Large intestine (tissue), 3 donors: ENCODE measurements at regions not wholly inside any gene's neighbourhood (a gene's known extent, or its start where the extent isn't known, plus 50 kb on each side); places are given as distances from the start of the nearest gene placed in this dataset.

Source experiments
- DNase-seq, 2 donors: peaks; one replicate each; pipeline versions ENCODE4 v3.0.0 to v3.0.0-alpha.2; 2013
- H3K27ac ChIP-seq: one replicate; pipeline ENCODE4 v1.5.1; 2013; ENCODE audit warnings: low read length
- H3K27me3 ChIP-seq: 2 replicates; pipeline ENCODE4 v1.6.1; 2013; ENCODE audit warnings: low read length; ENCODE audit not compliant: control insufficient read depth, insufficient read depth
- H3K36me3 ChIP-seq: 2 replicates; pipeline ENCODE4 v1.6.1; 2013; ENCODE audit warnings: low read length; ENCODE audit not compliant: control insufficient read depth, insufficient read depth
- H3K4me1 ChIP-seq: one replicate; pipeline ENCODE4 v1.6.1; 2013; ENCODE audit warnings: low read length; ENCODE audit not compliant: control insufficient read depth, insufficient read depth
- H3K4me3 ChIP-seq: one replicate; pipeline ENCODE4 v1.5.1; 2013; ENCODE audit warnings: low read length
- H3K9me3 ChIP-seq: one replicate; pipeline ENCODE4 v1.6.1; 2013; ENCODE audit warnings: mild to moderate bottlenecking, low read depth, low read length, moderate library complexity; ENCODE audit not compliant: control insufficient read depth
- WGBS: methylation state at CpG from one replicate; pipeline ENCODE4 v1.1.5; 2013; ENCODE audit warnings: low lambda C conversion rate; ENCODE audit not compliant: insufficient coverage; 5-methylcytosine and 5-hydroxymethylcytosine counted together

DNA sequence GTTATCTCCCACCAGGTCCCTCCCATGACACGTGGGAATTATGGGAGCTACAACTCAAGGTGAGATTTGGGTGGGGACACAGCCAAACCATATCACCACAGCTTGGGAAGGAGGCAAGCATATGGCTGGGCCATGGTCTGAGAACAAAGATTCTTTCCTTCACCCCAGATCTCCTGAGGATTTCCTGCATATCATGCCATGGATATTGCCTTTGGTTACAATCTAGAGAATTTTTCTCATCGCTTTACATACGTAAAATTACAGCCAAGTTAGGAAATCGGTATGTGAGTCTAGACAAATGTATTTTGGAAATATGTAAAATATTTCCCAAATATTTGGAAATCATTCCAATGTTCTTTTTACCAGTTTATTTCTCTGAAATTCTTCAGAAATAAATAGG, 398.3 kb downstream of the RFC3 start:
- Histone ChIP-seq H3K27ac (no peak overlapping the region), H3K36me3 (no peaks in the 10 kb centered on the region), H3K27me3 (no peaks in the 10 kb centered on the region), H3K4me3 (no peak overlapping the region), H3K4me1 (no peaks in the 10 kb centered on the region), H3K9me3 (no peaks in the 10 kb centered on the region)
- 84% methylated on average over 3 of the region's 4 CpGs for WGBS
- DNase-seq: no peak

DNA sequence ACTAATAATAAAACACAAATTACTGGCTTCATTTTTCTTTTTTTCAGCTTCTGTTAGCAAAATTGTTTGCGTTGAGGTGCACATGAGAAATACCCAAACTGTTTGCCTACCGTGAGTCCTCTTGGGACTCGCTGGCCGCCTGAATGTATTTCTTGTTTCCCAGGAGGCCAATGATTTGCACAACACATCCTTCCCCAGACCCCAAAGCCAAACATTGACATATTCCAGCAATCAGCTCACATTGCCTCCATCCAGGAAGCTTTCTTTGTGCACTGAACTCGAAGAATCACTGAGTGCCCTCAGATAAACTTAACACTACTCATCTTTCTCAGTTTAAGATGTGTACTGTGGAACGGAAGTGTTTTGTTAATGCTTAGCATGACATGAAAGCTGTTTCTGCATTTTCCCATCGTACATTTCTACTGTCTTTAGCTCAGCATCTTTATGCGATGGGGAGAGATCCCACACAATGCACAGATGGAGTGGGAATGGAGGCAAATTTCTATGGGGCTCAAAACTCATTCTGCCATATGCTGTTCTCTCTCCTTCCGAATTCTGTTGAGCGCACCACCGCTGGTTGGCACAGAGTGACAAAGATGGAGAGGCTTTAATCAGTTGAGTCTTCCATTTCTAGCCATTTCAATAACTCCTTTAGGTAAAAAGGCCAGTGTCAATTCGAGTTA, 399.5 kb downstream of the RFC3 start:
- Histone ChIP-seq H3K27ac (no peak overlapping the region), H3K4me1 (no peaks in the 10 kb centered on the region), H3K4me3 (no peak overlapping the region), H3K36me3 (no peaks in the 10 kb centered on the region), H3K27me3 (no peaks in the 10 kb centered on the region), H3K9me3 (no peaks in the 10 kb centered on the region)
- 100% methylated on average over 2 of the region's 12 CpGs for WGBS
- DNase-seq: no peak

- WGBS: 75% methylated on average over 2 of the region's 2 CpGs
Measured at GRCh38 chr13:34223984-34224383, 406.0 kb downstream of the RFC3 start.

DNA sequence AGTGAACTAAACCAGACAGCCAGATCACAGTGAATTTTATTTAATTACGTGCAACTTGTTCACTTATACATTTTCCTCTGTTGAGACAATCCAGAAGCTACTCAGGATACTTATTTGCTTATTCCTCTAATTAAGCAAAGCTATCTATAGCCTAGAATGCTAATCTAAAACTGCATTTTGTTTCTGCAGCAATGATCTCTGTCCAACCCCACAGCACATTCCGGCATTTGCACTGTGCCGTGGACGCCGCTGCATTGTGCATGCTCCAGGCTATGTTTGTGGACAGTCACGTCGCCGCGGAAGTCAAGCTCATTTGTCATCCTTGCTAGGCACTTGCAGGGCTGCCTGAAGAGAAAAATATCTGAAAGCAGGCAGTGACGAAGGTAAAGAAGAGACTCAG, 406.9 kb downstream of the RFC3 start:
- Histone ChIP-seq H3K27me3 (no peaks in the 10 kb centered on the region), H3K36me3 (no peaks in the 10 kb centered on the region), H3K4me1 (no peaks in the 10 kb centered on the region), H3K9me3 (no peaks in the 10 kb centered on the region), H3K4me3 (no peak overlapping the region), H3K27ac (no peak overlapping the region)
- WGBS: 100% methylated on average over 1 of the region's 10 CpGs
- DNase-seq: no peak

More at GRCh38 chr13:34223984-34224383, 406.0 kb downstream of the RFC3 start:
- no peak overlapping the region for H3K27ac ChIP-seq
- no peaks in the 10 kb centered on the region for H3K9me3 ChIP-seq
- H3K4me3 ChIP-seq: no peak overlapping the region
- DNase-seq: no peak
- H3K27me3 ChIP-seq: no peaks in the 10 kb centered on the region
- H3K4me1 ChIP-seq: no peaks in the 10 kb centered on the region
- no peaks in the 10 kb centered on the region for H3K36me3 ChIP-seq

DNA sequence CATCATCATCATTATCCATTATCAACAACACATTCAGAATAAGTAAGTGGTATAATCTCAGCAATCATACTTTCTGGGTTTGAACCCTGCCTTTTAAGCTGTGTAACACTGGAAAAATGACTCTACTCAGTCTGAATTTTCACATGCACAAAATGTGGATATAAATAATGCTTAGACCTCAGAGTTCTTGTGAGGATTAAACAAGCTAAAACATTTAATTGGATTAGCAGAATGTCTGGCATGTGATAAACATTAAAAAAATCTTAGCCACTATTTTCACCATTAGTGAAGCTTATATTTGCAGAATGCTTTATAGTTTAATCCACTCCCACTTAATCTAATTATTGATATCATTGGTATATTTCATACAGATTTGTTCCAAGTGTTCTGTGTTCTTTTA, 412.3 kb downstream of the RFC3 start:
- Histone ChIP-seq H3K4me3 (no peak overlapping the region), H3K4me1 (no peaks in the 10 kb centered on the region), H3K27me3 (no peaks in the 10 kb centered on the region), H3K9me3 (no peaks in the 10 kb centered on the region), H3K27ac (no peak overlapping the region), H3K36me3 (no peaks in the 10 kb centered on the region)
- DNase-seq: no peak

- H3K36me3 ChIP-seq: no peaks in the 10 kb centered on the region
- no peaks in the 10 kb centered on the region for H3K4me1 ChIP-seq
- H3K27me3 ChIP-seq: no peaks in the 10 kb centered on the region
- no peak for DNase-seq
- H3K27ac ChIP-seq: no peak overlapping the region
- H3K9me3 ChIP-seq: peaks cover 6% of the 10 kb centered on the region
- H3K4me3 ChIP-seq: no peak overlapping the region
- 20% methylated on average over 1 of the region's 5 CpGs for WGBS
Measured at GRCh38 chr13:34241332-34241731, 423.4 kb downstream of the RFC3 start.

DNA sequence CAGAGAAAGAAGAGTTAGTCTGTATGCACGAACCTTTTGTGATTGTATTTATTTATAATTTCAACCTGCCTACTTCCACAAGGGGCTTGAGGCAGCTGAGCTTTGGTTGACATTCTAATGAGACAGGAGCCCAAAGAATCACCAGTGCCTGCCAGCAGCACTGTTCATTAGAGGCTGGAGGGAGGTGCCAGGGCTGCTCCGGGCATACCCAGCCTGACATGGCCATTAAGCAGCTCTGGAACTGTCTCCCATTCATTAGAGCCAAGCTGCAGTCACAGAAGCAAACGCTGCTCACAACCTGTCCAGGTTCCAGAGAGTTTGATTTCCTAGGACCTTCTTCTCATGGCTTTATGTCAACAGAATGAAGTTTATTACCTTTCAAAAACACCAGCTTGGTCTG, 425.5 kb downstream of the RFC3 start:
- H3K4me3 ChIP-seq: no peak overlapping the region
- H3K9me3 ChIP-seq: peaks cover 1% of the 10 kb centered on the region
- no CpG with 5 or more reads among the region's 3 CpGs for WGBS
- H3K36me3 ChIP-seq: no peaks in the 10 kb centered on the region
- H3K27me3 ChIP-seq: no peaks in the 10 kb centered on the region
- H3K27ac ChIP-seq: no peak overlapping the region
- H3K4me1 ChIP-seq: no peaks in the 10 kb centered on the region
- no peak for DNase-seq

DNA sequence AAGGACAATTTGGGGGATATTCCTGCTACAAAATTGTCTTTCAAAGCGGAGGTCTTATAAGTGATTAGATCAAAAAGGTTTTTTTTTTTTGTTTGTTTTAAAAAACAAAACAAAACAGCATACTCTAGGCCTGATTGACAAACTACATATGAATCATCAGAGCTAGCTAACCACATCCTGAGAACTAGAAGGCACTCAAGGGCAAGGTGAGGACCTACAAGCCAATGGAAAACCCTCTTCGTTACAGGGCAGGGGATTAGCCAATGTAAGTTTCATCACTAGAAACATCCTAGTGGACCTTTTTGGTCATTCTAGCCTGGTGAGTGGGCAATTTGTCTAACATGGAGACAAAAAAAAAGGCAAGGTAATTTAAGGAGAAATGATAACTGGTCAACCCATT, 428.6 kb downstream of the RFC3 start:
- DNase-seq: no peak
- no peaks in the 10 kb centered on the region for H3K36me3 ChIP-seq
- no peaks in the 10 kb centered on the region for H3K4me1 ChIP-seq
- no peaks in the 10 kb centered on the region for H3K9me3 ChIP-seq
- H3K4me3 ChIP-seq: no peak overlapping the region
- no CpG with 5 or more reads among the region's 2 CpGs for WGBS
- H3K27ac ChIP-seq: no peak overlapping the region
- no peaks in the 10 kb centered on the region for H3K27me3 ChIP-seq

GRCh38 chr13:34247596-34247995, 429.6 kb downstream of the RFC3 start:
- no peak overlapping the region for H3K4me3 ChIP-seq
- H3K27ac ChIP-seq: no peak overlapping the region
- no CpG with 5 or more reads among the region's 1 CpG for WGBS
- H3K4me1 ChIP-seq: no peaks in the 10 kb centered on the region
- no peaks in the 10 kb centered on the region for H3K27me3 ChIP-seq
- H3K36me3 ChIP-seq: no peaks in the 10 kb centered on the region
- no peak for DNase-seq
- H3K9me3 ChIP-seq: no peaks in the 10 kb centered on the region

DNA sequence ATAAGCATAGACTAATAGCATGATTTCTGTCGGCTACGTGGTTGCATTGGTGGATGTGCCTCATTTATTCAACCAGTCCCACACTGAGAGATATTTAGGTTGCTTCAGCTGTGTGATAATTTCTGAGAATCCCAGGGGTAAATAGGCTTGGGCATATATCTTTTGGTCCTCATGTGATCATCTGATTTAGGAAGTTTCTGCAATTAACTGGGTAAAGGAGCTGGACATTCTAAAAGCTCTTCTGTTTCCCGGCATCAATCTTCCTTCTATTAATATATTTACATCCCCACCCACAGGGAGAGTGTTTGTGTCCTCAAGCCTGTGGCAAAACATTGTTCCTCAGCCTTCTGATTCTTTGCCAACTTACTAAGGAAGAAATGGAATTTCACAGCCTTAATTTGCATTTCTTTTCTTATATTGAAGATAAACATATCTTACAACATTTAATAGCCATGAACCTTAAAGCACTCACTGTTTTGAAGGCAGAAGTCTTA, 431.6 kb downstream of the RFC3 start:
- H3K27me3 ChIP-seq: no peaks in the 10 kb centered on the region
- no CpG with 5 or more reads among the region's 3 CpGs for WGBS
- no peak for DNase-seq

GRCh38 chr13:34250151-34250670, 432.3 kb downstream of the RFC3 start:
- 100% methylated on average over 2 of the region's 3 CpGs for WGBS
- no peak for DNase-seq
- no peaks in the 10 kb centered on the region for H3K4me1 ChIP-seq
- H3K36me3 ChIP-seq: no peaks in the 10 kb centered on the region
- H3K27me3 ChIP-seq: no peaks in the 10 kb centered on the region
- H3K4me3 ChIP-seq: no peak overlapping the region
- H3K9me3 ChIP-seq: no peaks in the 10 kb centered on the region
- H3K27ac ChIP-seq: no peak overlapping the region

More for the DNA sequence above, 431.6 kb downstream of the RFC3 start:
- no peaks in the 10 kb centered on the region for H3K9me3 ChIP-seq
- H3K36me3 ChIP-seq: no peaks in the 10 kb centered on the region
- no peak overlapping the region for H3K4me3 ChIP-seq
- no peak overlapping the region for H3K27ac ChIP-seq
- no peaks in the 10 kb centered on the region for H3K4me1 ChIP-seq
